K562 (cell line): ENCODE measurements at regions not wholly inside any gene's neighbourhood (a gene's known extent, or its start where the extent isn't known, plus 50 kb on each side); places are given as distances from the start of the nearest gene placed in this dataset.

Experiments
- ATF7 ChIP-seq: fragments of 450-650 bp; IDR thresholded peaks from 2 replicates; pipeline ENCODE4 v1.7.1; 2014; ENCODE audit warnings: mild to moderate bottlenecking, moderate library complexity
- CBX5 ChIP-seq: IDR thresholded peaks from 2 replicates; pipeline ENCODE4 v1.6.1; 2014; ENCODE audit warnings: low read depth, borderline replicate concordance
- ETV5 ChIP-seq: sonication (generic); formaldehyde crosslinking; IDR thresholded peaks from 2 replicates; pipeline ENCODE4 v1.4.0; 2020; ENCODE audit warnings: low read depth, mild to moderate bottlenecking, missing genetic modification reagents
- KAT2B ChIP-seq: IDR thresholded peaks from one replicate; pipeline ENCODE4 v1.6.1; 2012; ENCODE audit warnings: low read depth, mild to moderate bottlenecking, control low read depth, inconsistent platforms, low read length, moderate library complexity
- TRIM24 ChIP-seq, 2 experiments: fragments of 450-650 bp; IDR thresholded peaks; 2 replicates each; pipeline ENCODE4 v1.6.1; 2016
- TSHZ1 ChIP-seq: fragments of 250-450 bp; sonication (Bioruptor Pico); IDR thresholded peaks from 2 replicates; pipeline ENCODE4 v1.4.0; 2020; ENCODE audit warnings: mild to moderate bottlenecking, moderate library complexity
- VEZF1 ChIP-seq: fragments of 200-800 bp; sonication (Bioruptor generic); IDR thresholded peaks from 2 replicates; pipeline ENCODE4 v1.6.1; 2017; ENCODE audit warnings: missing genetic modification characterization, missing compliant biosample characterization
- TF ChIP-seq, protein P1 (sequence below), 2 experiments: fragments of 200-800 bp in 1 of 2; sonication (Bioruptor generic) in 1 of 2; sonication (generic) in 1 of 2; formaldehyde crosslinking in 1 of 2; IDR thresholded peaks in 1 of 2; conservative IDR thresholded peaks in 1 of 2; 2 replicates each; pipeline versions ENCODE4 v1.5.0 to v1.6.1; 2016 to 2020; ENCODE audit warnings: missing compliant biosample characterization in 1 of 2, missing genetic modification characterization in 1 of 2, missing genetic modification reagents in 1 of 2
- TF ChIP-seq, protein P2 (sequence below): fragments of 450-650 bp; IDR thresholded peaks from 2 replicates; pipeline ENCODE4 v1.6.1; 2016; ENCODE audit warnings: mild to moderate bottlenecking, moderate library complexity

- TF ChIP-seq TSHZ1 (CRISPR knock-in tag) (no peak), ATF7 (peak; percentile 83; the same call in 1 of the 2 replicates), CBX5 (no peak), ETV5 (CRISPR knock-in tag) (no peak), TRIM24 (IDR thresholded peaks at IDR 0.05) (peak; percentile 44 to 63; a peak in 3 of 4 replicates), KAT2B (no peak), VEZF1 (peak; percentile 23; the same call in 1 of the 2 replicates)
- TF ChIP-seq, protein P1, sequence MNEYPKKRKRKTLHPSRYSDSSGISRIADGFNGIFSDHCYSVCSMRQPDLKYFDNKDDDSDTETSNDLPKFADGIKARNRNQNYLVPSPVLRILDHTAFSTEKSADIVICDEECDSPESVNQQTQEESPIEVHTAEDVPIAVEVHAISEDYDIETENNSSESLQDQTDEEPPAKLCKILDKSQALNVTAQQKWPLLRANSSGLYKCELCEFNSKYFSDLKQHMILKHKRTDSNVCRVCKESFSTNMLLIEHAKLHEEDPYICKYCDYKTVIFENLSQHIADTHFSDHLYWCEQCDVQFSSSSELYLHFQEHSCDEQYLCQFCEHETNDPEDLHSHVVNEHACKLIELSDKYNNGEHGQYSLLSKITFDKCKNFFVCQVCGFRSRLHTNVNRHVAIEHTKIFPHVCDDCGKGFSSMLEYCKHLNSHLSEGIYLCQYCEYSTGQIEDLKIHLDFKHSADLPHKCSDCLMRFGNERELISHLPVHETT (CRISPR knock-in tag; conservative IDR thresholded peaks at IDR 0.05 in 1 of 2, IDR thresholded peaks at IDR 0.05 in 1 of 2): peak in 1 of 2 experiments; percentile 35; a peak in 1 of 4 replicates
- TF ChIP-seq, protein P2, sequence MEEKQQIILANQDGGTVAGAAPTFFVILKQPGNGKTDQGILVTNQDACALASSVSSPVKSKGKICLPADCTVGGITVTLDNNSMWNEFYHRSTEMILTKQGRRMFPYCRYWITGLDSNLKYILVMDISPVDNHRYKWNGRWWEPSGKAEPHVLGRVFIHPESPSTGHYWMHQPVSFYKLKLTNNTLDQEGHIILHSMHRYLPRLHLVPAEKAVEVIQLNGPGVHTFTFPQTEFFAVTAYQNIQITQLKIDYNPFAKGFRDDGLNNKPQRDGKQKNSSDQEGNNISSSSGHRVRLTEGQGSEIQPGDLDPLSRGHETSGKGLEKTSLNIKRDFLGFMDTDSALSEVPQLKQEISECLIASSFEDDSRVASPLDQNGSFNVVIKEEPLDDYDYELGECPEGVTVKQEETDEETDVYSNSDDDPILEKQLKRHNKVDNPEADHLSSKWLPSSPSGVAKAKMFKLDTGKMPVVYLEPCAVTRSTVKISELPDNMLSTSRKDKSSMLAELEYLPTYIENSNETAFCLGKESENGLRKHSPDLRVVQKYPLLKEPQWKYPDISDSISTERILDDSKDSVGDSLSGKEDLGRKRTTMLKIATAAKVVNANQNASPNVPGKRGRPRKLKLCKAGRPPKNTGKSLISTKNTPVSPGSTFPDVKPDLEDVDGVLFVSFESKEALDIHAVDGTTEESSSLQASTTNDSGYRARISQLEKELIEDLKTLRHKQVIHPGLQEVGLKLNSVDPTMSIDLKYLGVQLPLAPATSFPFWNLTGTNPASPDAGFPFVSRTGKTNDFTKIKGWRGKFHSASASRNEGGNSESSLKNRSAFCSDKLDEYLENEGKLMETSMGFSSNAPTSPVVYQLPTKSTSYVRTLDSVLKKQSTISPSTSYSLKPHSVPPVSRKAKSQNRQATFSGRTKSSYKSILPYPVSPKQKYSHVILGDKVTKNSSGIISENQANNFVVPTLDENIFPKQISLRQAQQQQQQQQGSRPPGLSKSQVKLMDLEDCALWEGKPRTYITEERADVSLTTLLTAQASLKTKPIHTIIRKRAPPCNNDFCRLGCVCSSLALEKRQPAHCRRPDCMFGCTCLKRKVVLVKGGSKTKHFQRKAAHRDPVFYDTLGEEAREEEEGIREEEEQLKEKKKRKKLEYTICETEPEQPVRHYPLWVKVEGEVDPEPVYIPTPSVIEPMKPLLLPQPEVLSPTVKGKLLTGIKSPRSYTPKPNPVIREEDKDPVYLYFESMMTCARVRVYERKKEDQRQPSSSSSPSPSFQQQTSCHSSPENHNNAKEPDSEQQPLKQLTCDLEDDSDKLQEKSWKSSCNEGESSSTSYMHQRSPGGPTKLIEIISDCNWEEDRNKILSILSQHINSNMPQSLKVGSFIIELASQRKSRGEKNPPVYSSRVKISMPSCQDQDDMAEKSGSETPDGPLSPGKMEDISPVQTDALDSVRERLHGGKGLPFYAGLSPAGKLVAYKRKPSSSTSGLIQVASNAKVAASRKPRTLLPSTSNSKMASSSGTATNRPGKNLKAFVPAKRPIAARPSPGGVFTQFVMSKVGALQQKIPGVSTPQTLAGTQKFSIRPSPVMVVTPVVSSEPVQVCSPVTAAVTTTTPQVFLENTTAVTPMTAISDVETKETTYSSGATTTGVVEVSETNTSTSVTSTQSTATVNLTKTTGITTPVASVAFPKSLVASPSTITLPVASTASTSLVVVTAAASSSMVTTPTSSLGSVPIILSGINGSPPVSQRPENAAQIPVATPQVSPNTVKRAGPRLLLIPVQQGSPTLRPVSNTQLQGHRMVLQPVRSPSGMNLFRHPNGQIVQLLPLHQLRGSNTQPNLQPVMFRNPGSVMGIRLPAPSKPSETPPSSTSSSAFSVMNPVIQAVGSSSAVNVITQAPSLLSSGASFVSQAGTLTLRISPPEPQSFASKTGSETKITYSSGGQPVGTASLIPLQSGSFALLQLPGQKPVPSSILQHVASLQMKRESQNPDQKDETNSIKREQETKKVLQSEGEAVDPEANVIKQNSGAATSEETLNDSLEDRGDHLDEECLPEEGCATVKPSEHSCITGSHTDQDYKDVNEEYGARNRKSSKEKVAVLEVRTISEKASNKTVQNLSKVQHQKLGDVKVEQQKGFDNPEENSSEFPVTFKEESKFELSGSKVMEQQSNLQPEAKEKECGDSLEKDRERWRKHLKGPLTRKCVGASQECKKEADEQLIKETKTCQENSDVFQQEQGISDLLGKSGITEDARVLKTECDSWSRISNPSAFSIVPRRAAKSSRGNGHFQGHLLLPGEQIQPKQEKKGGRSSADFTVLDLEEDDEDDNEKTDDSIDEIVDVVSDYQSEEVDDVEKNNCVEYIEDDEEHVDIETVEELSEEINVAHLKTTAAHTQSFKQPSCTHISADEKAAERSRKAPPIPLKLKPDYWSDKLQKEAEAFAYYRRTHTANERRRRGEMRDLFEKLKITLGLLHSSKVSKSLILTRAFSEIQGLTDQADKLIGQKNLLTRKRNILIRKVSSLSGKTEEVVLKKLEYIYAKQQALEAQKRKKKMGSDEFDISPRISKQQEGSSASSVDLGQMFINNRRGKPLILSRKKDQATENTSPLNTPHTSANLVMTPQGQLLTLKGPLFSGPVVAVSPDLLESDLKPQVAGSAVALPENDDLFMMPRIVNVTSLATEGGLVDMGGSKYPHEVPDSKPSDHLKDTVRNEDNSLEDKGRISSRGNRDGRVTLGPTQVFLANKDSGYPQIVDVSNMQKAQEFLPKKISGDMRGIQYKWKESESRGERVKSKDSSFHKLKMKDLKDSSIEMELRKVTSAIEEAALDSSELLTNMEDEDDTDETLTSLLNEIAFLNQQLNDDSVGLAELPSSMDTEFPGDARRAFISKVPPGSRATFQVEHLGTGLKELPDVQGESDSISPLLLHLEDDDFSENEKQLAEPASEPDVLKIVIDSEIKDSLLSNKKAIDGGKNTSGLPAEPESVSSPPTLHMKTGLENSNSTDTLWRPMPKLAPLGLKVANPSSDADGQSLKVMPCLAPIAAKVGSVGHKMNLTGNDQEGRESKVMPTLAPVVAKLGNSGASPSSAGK: peak; percentile 85
Measured at GRCh38 chr20:4074877-4075455, 59.6 kb upstream of the RNF24 start (continued).
